H9 (cell line): ENCODE measurements at regions not wholly inside any gene's neighbourhood (a gene's known extent, or its start where the extent isn't known, plus 50 kb on each side); places are given as distances from the start of the nearest gene placed in this dataset.

Experiments
- DNase-seq: peaks from one replicate; pipeline ENCODE4 v3.0.0-alpha.2; 2017
- H2AFZ ChIP-seq: one replicate; pipeline ENCODE4 v1.6.1; 2013; ENCODE audit warnings: mild to moderate bottlenecking, low read length, control low read depth, moderate library complexity
- H2AK5ac ChIP-seq: 2 replicates; pipeline ENCODE4 v1.6.1; 2013; ENCODE audit warnings: low read length, control low read depth, mixed read lengths; ENCODE audit not compliant: insufficient read length
- H2BK120ac ChIP-seq: one replicate; pipeline ENCODE4 v1.6.1; 2013; ENCODE audit warnings: low read depth, mild to moderate bottlenecking, low read length, control low read depth, inconsistent platforms; ENCODE audit not compliant: poor library complexity, severe bottlenecking
- H2BK12ac ChIP-seq: 2 replicates; pipeline ENCODE4 v1.6.1; 2013; ENCODE audit warnings: low read length, control low read depth, mixed read lengths, low read depth; ENCODE audit not compliant: insufficient read length
- H2BK15ac ChIP-seq: 2 replicates; pipeline ENCODE4 v1.6.1; 2013; ENCODE audit warnings: low read depth, low read length, control low read depth
- H2BK20ac ChIP-seq: one replicate; pipeline ENCODE4 v1.6.1; 2013; ENCODE audit warnings: low read depth, mild to moderate bottlenecking, low read length, control low read depth, inconsistent platforms; ENCODE audit not compliant: poor library complexity, severe bottlenecking
- H2BK5ac ChIP-seq: 2 replicates; pipeline ENCODE4 v1.6.1; 2013; ENCODE audit warnings: low read length, control low read depth, mixed read lengths; ENCODE audit not compliant: insufficient read length
- H3K14ac ChIP-seq: 2 replicates; pipeline ENCODE4 v1.6.1; 2013; ENCODE audit warnings: low read length, control low read depth; ENCODE audit not compliant: insufficient read depth
- H3K18ac ChIP-seq: 2 replicates; pipeline ENCODE4 v1.6.1; 2013; ENCODE audit warnings: low read depth, mild to moderate bottlenecking, mixed read lengths, low read length, control low read depth; ENCODE audit not compliant: insufficient read length
- H3K23ac ChIP-seq: 2 replicates; pipeline ENCODE4 v1.6.1; 2013; ENCODE audit warnings: low read length, control low read depth, mixed read lengths, low read depth; ENCODE audit not compliant: insufficient read length
- H3K23me2 ChIP-seq: 2 replicates; pipeline ENCODE4 v1.6.1; 2013; ENCODE audit warnings: low read depth, mild to moderate bottlenecking, mixed read lengths, low read length, control low read depth; ENCODE audit not compliant: insufficient read length, poor library complexity, severe bottlenecking
- H3K27ac ChIP-seq: 2 replicates; pipeline ENCODE4 v1.5.1; 2013; ENCODE audit warnings: low read length, control low read depth, mixed read lengths, low read depth; ENCODE audit not compliant: insufficient read length
- H3K27me3 ChIP-seq: 2 replicates; pipeline ENCODE4 v1.6.1; 2013; ENCODE audit warnings: low read length, control low read depth, inconsistent platforms; ENCODE audit not compliant: insufficient read depth
- H3K4ac ChIP-seq: 2 replicates; pipeline ENCODE4 v1.6.1; 2013; ENCODE audit warnings: low read depth, mild to moderate bottlenecking, control low read depth, inconsistent platforms, low read length, moderate library complexity
- H3K4me1 ChIP-seq: 2 replicates; pipeline ENCODE4 v1.6.1; 2013; ENCODE audit warnings: low read length, control low read depth, inconsistent platforms; ENCODE audit not compliant: insufficient read depth
- H3K4me2 ChIP-seq: 2 replicates; pipeline ENCODE4 v1.6.1; 2013; ENCODE audit warnings: low read length, control low read depth, mixed read lengths; ENCODE audit not compliant: insufficient read length, insufficient read depth
- H3K56ac ChIP-seq: 2 replicates; pipeline ENCODE4 v1.6.1; 2013; ENCODE audit warnings: low read depth, mild to moderate bottlenecking, mixed read lengths, low read length, control low read depth; ENCODE audit not compliant: insufficient read length
- H3K79me1 ChIP-seq: 2 replicates; pipeline ENCODE4 v1.6.1; 2013; ENCODE audit warnings: low read depth, mild to moderate bottlenecking, moderate library complexity, low read length, control low read depth, inconsistent platforms; ENCODE audit not compliant: insufficient read depth, poor library complexity, severe bottlenecking
- H3K79me2 ChIP-seq: 2 replicates; pipeline ENCODE4 v1.6.1; 2013; ENCODE audit warnings: low read length, control low read depth, inconsistent platforms; ENCODE audit not compliant: insufficient read depth
- H3K9ac ChIP-seq: 2 replicates; pipeline ENCODE4 v1.6.1; 2013; ENCODE audit warnings: low read length, control low read depth, mixed read lengths; ENCODE audit not compliant: insufficient read length; ENCODE audit errors: extremely low read depth
- H3K9me3 ChIP-seq: one replicate; pipeline ENCODE4 v1.6.1; 2013; ENCODE audit warnings: low read depth, low read length, inconsistent platforms; ENCODE audit not compliant: control insufficient read depth
- H3T11ph ChIP-seq: one replicate; pipeline ENCODE4 v1.6.1; 2013; ENCODE audit warnings: mild to moderate bottlenecking, low read length, control low read depth, inconsistent platforms
- H4K20me1 ChIP-seq: one replicate; pipeline ENCODE4 v1.6.1; 2013; ENCODE audit not compliant: control insufficient read depth, insufficient read length, insufficient read depth
- H4K5ac ChIP-seq: 2 replicates; pipeline ENCODE4 v1.6.1; 2013; ENCODE audit warnings: low read depth, mild to moderate bottlenecking, mixed read lengths, low read length, control low read depth; ENCODE audit not compliant: insufficient read length
- H4K8ac ChIP-seq: replicated peaks from 2 replicates; pipeline ENCODE4 v1.6.1; 2013; ENCODE audit warnings: low read length, control low read depth, mixed read lengths, low read depth; ENCODE audit not compliant: insufficient read length
- H4K91ac ChIP-seq: 2 replicates; pipeline ENCODE4 v1.6.1; 2013; ENCODE audit warnings: low read depth, mild to moderate bottlenecking, moderate library complexity, mixed read lengths, low read length, control low read depth; ENCODE audit not compliant: insufficient read length
- H3K27ac Mint-ChIP-seq, 3 experiments: 2 replicates in 2 of 3; 3 replicates in 1 of 3; pipeline ENCODE4 v1.8.0; 2020 to 2021; ENCODE audit warnings: mixed read lengths in 3 of 3, mild to moderate bottlenecking in 1 of 3, moderate library complexity in 1 of 3
- H3K27me3 Mint-ChIP-seq: 2 replicates; pipeline ENCODE4 v1.8.0; 2021; ENCODE audit warnings: low read depth, mild to moderate bottlenecking, moderate library complexity, mixed read lengths
- H3K36me3 Mint-ChIP-seq, 3 experiments: 2 replicates in 2 of 3; 3 replicates in 1 of 3; pipeline ENCODE4 v1.8.0; 2020 to 2021; ENCODE audit warnings: low read depth in 3 of 3, mixed read lengths in 3 of 3; ENCODE audit not compliant: insufficient read depth in 1 of 3
- H3K4me1 Mint-ChIP-seq, 2 experiments: 2 replicates each; pipeline ENCODE4 v1.8.0; 2020; ENCODE audit warnings: mixed read lengths in 2 of 2
- H3K4me3 Mint-ChIP-seq, 2 experiments: 2 replicates in 1 of 2; 3 replicates in 1 of 2; pipeline ENCODE4 v1.8.0; 2020 to 2021; ENCODE audit warnings: mild to moderate bottlenecking in 2 of 2, mixed read lengths in 2 of 2, moderate library complexity in 1 of 2
- H3K9me3 Mint-ChIP-seq, 2 experiments: 2 replicates in 1 of 2; 3 replicates in 1 of 2; pipeline ENCODE4 v1.8.0; 2020; ENCODE audit warnings: mild to moderate bottlenecking in 2 of 2, mixed read lengths in 2 of 2, moderate library complexity in 1 of 2
- CTCF ChIP-seq: fragments of 200-600 bp; sonication (generic); conservative IDR thresholded peaks from 3 replicates; pipeline ENCODE4 v1.8.0; 2021; ENCODE audit warnings: antibody characterized with exemption, mild to moderate bottlenecking
- WGBS: extraction: QIAGEN DNeasy Blood & Tissue Kit; methylation state at CpG from one replicate; pipeline ENCODE4 v1.1.7; 2013; ENCODE audit warnings: missing lambda C conversion rate, low lambda C conversion rate, mixed read lengths; ENCODE audit not compliant: insufficient read length; ENCODE audit errors: extremely low coverage; 5-methylcytosine and 5-hydroxymethylcytosine counted together

GRCh38 chr14:82080370-82080769 lies 546.7 kb upstream of the SEL1L start:
- Histone ChIP-seq H4K91ac (no peak overlapping the region), H3K27ac (peak overlapping the region; percentile 1), H3K23me2 (no peaks in the 10 kb centered on the region), H4K5ac (no peak overlapping the region), H2BK20ac (no peak overlapping the region), H3K27me3 (no peaks in the 10 kb centered on the region), H3K4me1 (peaks cover 2% of the 10 kb centered on the region; the same call in 1 of the 2 replicates), H3K14ac (no peak overlapping the region), H2AK5ac (no peak overlapping the region), H3K23ac (no peak overlapping the region), H3T11ph (no peak overlapping the region), H2BK15ac (no peak overlapping the region), H3K56ac (no peak overlapping the region), H3K4ac (no peak overlapping the region), H4K20me1 (no peaks in the 10 kb centered on the region), H3K79me1 (no peaks in the 10 kb centered on the region), H3K9ac (no peak overlapping the region), H3K79me2 (no peaks in the 10 kb centered on the region), H3K18ac (no peak overlapping the region), H2BK120ac (no peak overlapping the region), H2AFZ (no peak overlapping the region), H3K4me2 (peak overlapping the region; percentile 6), H3K9me3 (no peaks in the 10 kb centered on the region), H2BK5ac (no peak overlapping the region), H2BK12ac (no peak overlapping the region), H4K8ac (no peak overlapping the region)
- no peak for TF ChIP-seq CTCF
- H3K9me3 Mint-ChIP-seq = peaks cover 0 to 4% of the 10 kb centered on the region in 2 experiments; a peak in 3 of 5 replicates
- DNase-seq = peak; percentile 58
- H3K4me3 Mint-ChIP-seq = no peak overlapping the region; a peak in 1 of 5 replicates
- peaks cover 33 to 42% of the 10 kb centered on the region in 2 experiments for H3K4me1 Mint-ChIP-seq
- no peaks in the 10 kb centered on the region for H3K27me3 Mint-ChIP-seq
- H3K27ac Mint-ChIP-seq = peak overlapping the region; percentile 77 to 92 (median 92); a peak in 3 of 7 replicates
- H3K36me3 Mint-ChIP-seq = peaks cover 0 to 2% (median 0%) of the 10 kb centered on the region in 3 experiments; a peak in 3 of 7 replicates
- WGBS = no CpG with 5 or more reads among the region's 4 CpGs
